Kidney (tissue), 13 donors: ENCODE measurements at regions not wholly inside any gene's neighbourhood (a gene's known extent, or its start where the extent isn't known, plus 50 kb on each side); places are given as distances from the start of the nearest gene placed in this dataset.

Experiments
- DNase-seq, 5 donors: peaks; one replicate each; pipeline ENCODE4 v3.0.0-alpha.2; 2013 to 2020
- FAIRE-seq: peaks from 2 replicates; lab custom pipeline; 2012; peaks lifted over from hg19 to GRCh38; lab: Jason Lieb, UNC
- H3K27ac ChIP-seq, 2 donors: one replicate each; pipeline ENCODE4 v1.7.0; 2013; ENCODE audit warnings: low read depth in 2 of 2, low read length in 2 of 2, inconsistent platforms in 1 of 2
- H3K27me3 ChIP-seq: one replicate; pipeline ENCODE4 v1.7.1; 2013; ENCODE audit warnings: low read length, inconsistent platforms; ENCODE audit not compliant: control insufficient read depth, insufficient read depth
- H3K36me3 ChIP-seq, 3 donors: one replicate each; pipeline versions ENCODE4 v1.7.0 to v1.7.1; 2013; ENCODE audit warnings: low read length in 3 of 3, control low read depth in 1 of 3, inconsistent platforms in 1 of 3; ENCODE audit not compliant: insufficient read depth in 3 of 3, control insufficient read depth in 2 of 3
- H3K4me1 ChIP-seq, 3 donors: one replicate each; pipeline versions ENCODE4 v1.7.0 to v1.7.1; 2013; ENCODE audit warnings: low read length in 3 of 3, inconsistent platforms in 1 of 3, low read depth in 1 of 3; ENCODE audit not compliant: control insufficient read depth in 2 of 3, insufficient read depth in 2 of 3
- H3K4me3 ChIP-seq, 3 donors: one replicate each; pipeline versions ENCODE4 v1.7.0 to v1.8.1; 2013; ENCODE audit warnings: low read length in 3 of 3, control low read depth in 1 of 3, inconsistent platforms in 1 of 3
- H3K9ac ChIP-seq, 3 donors: one replicate each; pipeline versions ENCODE4 v1.7.0 to v1.7.1; 2013; ENCODE audit warnings: low read length in 3 of 3, control low read depth in 1 of 3, inconsistent platforms in 1 of 3
- H3K9me3 ChIP-seq, 3 donors: one replicate each; pipeline versions ENCODE4 v1.7.0 to v1.7.1; 2013; ENCODE audit warnings: low read length in 3 of 3, control low read depth in 1 of 3, inconsistent platforms in 1 of 3; ENCODE audit not compliant: control insufficient read depth in 2 of 3, insufficient read depth in 1 of 3
- intact Hi-C: fragments of 100-400 bp; cut with DNase I; formaldehyde crosslinking; loops from one replicate; pipeline ENCODE4 v1.11.1; 2022
- TF ChIP-seq, protein P1 (sequence below): IDR thresholded peaks from 3 replicates; pipeline ENCODE4 v1.5.1; 2012; ENCODE audit warnings: mild to moderate bottlenecking, moderate library complexity, borderline replicate concordance; ENCODE audit not compliant: insufficient read depth; ENCODE audit errors: extremely low read depth
- donor health status: control.
- donor health status: control.
- donor health status: control.
- donor health status: control.
- donor health status: control.
- donor health status: DM: yes; HTN: yes; CAD: no.
- donor health status: Normal renal cell carcinoma (clear cell type).

DNA sequence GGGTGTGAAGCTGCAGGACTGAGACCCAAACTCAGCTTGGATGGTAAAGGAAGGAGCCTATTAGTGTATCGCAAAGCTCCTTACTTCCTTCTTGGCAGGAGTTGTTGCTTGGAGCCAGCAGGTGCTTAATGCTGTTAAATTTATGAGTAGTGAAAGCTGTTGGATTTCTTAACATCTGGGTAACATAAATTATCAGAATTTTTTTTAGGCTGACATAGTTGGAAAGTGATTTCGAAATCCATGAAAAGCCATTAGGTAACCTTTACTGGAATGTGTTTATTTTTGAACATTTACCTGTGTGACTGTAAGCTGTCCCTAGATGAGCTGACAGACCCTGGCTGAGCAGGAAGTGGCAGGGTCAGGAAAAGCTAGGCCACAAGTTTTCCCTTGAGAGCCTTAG, 470.4 kb upstream of the SLC35B3 start:
- Histone ChIP-seq H3K9ac (no peak overlapping the region), H3K4me1 (no peaks in the 10 kb centered on the region), H3K27me3 (no peaks in the 10 kb centered on the region), H3K27ac (no peak overlapping the region), H3K36me3 (no peaks in the 10 kb centered on the region), H3K4me3 (no peak overlapping the region), H3K9me3 (no peaks in the 10 kb centered on the region)
- DNase-seq (peak in 2 of 5 donors; percentile 16 to 38), FAIRE-seq (no peak)
- intact Hi-C loops: no loop called here
- TF ChIP-seq, protein P1, sequence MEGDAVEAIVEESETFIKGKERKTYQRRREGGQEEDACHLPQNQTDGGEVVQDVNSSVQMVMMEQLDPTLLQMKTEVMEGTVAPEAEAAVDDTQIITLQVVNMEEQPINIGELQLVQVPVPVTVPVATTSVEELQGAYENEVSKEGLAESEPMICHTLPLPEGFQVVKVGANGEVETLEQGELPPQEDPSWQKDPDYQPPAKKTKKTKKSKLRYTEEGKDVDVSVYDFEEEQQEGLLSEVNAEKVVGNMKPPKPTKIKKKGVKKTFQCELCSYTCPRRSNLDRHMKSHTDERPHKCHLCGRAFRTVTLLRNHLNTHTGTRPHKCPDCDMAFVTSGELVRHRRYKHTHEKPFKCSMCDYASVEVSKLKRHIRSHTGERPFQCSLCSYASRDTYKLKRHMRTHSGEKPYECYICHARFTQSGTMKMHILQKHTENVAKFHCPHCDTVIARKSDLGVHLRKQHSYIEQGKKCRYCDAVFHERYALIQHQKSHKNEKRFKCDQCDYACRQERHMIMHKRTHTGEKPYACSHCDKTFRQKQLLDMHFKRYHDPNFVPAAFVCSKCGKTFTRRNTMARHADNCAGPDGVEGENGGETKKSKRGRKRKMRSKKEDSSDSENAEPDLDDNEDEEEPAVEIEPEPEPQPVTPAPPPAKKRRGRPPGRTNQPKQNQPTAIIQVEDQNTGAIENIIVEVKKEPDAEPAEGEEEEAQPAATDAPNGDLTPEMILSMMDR: no peak

DNA sequence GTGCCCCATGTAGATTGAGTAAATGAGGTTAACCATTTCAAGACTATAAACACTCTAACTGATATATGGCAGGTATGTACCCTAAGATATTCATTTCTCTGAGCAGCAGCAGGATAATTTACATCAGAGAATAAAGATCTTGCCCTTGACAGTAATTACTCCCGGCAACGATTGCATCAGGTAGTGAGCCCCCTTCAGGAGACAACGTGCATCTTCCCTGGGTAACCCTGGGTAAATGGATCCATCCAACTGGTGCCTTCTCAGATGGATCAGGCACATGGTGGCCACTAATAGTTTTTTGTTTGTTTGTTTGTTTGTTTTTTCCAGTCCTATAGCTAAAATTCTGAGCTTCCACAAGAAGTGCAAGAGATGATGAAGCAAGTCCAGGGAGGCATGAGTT, 469.4 kb upstream of the SLC35B3 start:
- no peak overlapping the region for H3K27ac ChIP-seq
- intact Hi-C loops: no loop called here
- H3K27me3 ChIP-seq: no peaks in the 10 kb centered on the region
- H3K36me3 ChIP-seq: no peaks in the 10 kb centered on the region
- TF ChIP-seq, protein P1: no peak
- no peak overlapping the region for H3K9ac ChIP-seq
- H3K4me3 ChIP-seq: no peak overlapping the region
- DNase-seq: no peak
- no peaks in the 10 kb centered on the region for H3K4me1 ChIP-seq
- FAIRE-seq: no peak
- H3K9me3 ChIP-seq: no peaks in the 10 kb centered on the region

DNA sequence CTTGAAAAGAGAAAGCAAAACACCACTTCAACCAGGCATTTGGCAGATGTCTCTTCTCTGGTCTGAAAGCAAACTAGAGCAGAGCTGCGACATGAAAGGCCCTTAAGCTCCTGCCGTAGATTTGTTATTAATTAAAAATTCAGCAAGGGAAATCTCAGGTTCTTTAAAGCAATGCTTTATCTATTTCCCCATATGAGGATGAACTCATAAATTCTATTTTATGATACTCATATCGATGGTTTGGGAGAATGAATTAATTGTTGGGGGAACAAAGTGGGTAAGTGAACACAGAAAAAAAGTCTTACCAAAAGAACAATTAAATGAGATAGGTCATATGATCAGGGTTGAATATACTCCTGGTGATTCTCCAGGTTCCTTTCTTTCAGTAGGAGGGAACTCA, 464.7 kb upstream of the SLC35B3 start:
- Histone ChIP-seq H3K27ac (no peak overlapping the region), H3K4me1 (no peaks in the 10 kb centered on the region), H3K9me3 (no peaks in the 10 kb centered on the region), H3K36me3 (no peaks in the 10 kb centered on the region), H3K27me3 (no peaks in the 10 kb centered on the region), H3K9ac (no peak overlapping the region), H3K4me3 (no peak overlapping the region)
- no peak for FAIRE-seq
- intact Hi-C loops: no loop called here
- peak in 1 of 5 donors; percentile 7 for DNase-seq
- TF ChIP-seq, protein P1: no peak

DNA sequence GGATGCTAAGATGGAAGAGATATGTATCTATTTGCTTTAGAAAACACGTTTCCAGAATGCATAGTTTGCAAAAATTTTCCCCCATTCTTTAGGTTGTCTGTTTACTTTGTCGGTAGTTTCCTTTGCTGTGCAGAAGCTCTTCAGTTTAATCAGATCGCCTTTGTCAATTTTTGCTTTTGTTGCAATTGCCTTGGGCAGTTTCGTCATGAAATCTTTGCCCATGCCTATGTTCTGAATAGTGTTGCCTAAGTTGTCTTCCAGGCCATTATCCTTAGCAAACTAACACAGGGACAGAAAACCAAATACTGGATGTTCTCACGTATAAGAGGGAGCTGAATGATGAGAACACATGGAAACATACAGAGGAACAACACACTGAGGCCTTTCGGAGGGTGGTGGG, 454.2 kb upstream of the SLC35B3 start:
- TF ChIP-seq, protein P1: no peak
- FAIRE-seq (no peak), DNase-seq (no peak)
- no peaks in the 10 kb centered on the region for H3K4me1 ChIP-seq
- no peaks in the 10 kb centered on the region for H3K27me3 ChIP-seq
- no peaks in the 10 kb centered on the region for H3K9me3 ChIP-seq
- no peak overlapping the region for H3K9ac ChIP-seq
- H3K36me3 ChIP-seq: no peaks in the 10 kb centered on the region
- no peak overlapping the region for H3K4me3 ChIP-seq
- intact Hi-C loops: no loop called here
- no peak overlapping the region for H3K27ac ChIP-seq
